Head of caudate nucleus (tissue), 42 donors: ENCODE measurements at regions not wholly inside any gene's neighbourhood (a gene's known extent, or its start where the extent isn't known, plus 50 kb on each side); places are given as distances from the start of the nearest gene placed in this dataset.

ENCODE experiments used
- DNase-seq, 42 donors: peaks; one replicate each; pipeline versions ENCODE4 v3.0.0 to v3.0.0-alpha.2; 2020 to 2021; ENCODE audit warnings: mixed read lengths in 7 of 42
- intact Hi-C: fragments of 100-400 bp; cut with DNase I; formaldehyde crosslinking; loops from one replicate; pipeline ENCODE4 v1.15.0; 2022

DNA sequence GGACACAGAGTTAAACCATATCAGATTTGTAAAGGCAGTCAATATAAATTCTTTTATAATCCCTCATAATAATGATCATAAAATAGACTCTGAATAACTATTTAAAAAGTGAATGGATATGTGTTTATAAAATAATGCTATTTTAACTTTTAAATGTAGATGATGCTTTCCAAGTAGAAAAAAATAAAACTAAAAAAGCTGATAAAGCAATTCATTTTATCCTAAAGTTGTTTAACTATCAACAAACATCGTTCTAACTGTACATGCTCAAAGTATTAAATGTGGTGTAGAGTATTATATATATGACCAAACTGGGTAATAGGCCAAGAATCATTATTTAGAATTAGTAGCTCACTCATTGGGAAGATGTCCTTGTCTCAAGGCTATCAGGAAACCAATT, 248.3 kb upstream of the CLEC14A start:
- intact Hi-C loops = no loop called here

DNA sequence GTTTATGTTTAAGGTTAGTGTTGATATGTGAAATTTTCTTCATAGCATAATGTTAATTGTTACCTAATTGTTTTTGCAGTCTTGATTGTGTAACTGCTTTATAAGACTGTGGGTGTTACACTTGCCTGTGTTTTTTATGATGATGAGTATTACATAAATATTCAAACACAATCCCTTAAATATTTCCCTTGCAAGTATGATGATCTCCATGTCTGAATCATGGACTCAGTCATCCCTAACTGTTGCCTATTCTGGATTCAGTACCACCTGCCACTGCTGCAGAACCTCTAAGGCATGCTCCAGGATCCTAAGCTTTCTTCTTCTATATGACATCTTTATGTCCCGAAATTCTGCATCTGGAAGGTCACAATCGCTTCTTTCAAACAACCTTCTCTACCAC, 246.3 kb upstream of the CLEC14A start:
- intact Hi-C loops = no loop called here
- DNase-seq = no peak

More for the DNA sequence above, 248.3 kb upstream of the CLEC14A start:
- no peak for DNase-seq

DNA sequence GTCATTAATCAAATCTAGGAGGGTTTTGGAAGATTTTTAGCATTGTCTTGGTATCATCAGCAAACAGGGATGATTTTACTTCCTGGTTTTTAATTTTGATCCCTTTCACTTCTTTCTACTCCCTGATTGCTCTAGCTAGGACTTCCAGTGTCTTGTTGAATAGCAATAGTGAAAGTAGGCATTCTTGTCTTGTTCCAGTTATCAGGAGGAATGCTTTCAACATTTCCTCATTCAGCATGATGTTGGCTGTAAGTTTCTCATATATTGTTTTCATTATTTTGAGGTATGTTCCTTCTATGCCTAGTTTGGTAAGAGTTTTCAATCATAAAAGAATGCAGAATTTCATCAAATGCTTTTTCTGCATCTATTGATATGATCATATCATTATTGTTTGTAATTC, 244.2 kb upstream of the CLEC14A start:
- intact Hi-C loops = no loop called here
- DNase-seq = no peak

DNA sequence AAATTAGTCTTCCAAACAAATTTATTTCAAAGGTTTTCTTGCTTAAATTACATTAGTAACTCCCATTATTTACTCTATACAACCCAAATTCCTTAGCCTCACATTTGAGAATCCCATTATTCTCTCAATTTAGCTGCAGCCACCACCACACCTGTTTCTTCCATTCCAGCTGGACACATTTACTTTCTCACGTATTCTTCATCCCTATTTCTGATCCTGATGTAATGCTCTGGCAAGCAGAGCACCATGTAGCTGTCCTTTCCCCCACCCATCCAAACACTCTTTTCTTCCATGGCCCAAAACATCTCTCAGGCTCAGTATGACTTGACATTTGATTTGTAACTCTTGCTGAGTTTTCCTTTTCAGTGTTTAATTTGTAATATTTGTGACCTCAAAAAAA, 240.2 kb upstream of the CLEC14A start:
- DNase-seq = no peak
- intact Hi-C loops = no loop called here

DNA sequence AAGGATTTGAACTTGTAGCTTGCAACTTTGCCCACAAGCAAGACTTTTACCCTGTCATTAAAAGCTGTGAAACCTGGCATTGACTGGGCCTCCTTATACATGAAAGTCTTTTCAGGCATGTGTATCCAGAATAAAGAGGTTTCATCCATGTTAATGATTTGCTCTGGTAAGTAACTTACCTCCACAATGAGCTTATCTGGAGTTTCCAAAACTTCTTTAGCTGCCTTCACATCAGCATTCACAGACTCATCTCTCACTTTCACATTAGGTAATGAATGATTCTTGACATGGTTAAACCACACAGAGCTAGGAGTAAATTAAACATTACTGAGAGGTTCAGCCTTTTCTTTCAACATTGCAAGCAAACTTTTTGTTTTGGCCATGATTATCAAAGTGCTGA, 234.4 kb upstream of the CLEC14A start:
- no peak for DNase-seq
- intact Hi-C loops = no loop called here

DNA sequence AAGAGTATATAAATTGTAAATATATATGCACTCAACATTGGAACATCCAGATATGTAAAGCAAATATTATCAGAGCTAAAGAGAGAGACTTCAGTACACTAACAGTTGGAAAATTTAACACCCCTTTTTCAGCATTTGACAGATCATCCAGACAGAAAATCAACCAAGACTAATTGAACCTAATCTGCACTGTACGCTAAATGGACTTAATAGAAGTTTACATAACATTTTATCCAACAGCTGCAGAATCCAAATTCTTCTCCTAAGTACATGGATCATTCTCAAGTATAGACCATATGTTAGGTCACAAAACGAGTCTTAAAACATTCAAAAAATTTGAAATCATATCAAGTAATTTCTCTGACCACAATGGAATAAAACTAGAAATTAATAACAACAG, 229.1 kb upstream of the CLEC14A start:
- intact Hi-C loops = no loop called here
- DNase-seq = no peak

- intact Hi-C loops = no loop called here
- no peak for DNase-seq
These were observed 226.2 kb upstream of the CLEC14A start for GRCh38 chr14:38481952-38482678.

- no peak for DNase-seq
- intact Hi-C loops = no loop called here
These were observed 213.3 kb upstream of the CLEC14A start for GRCh38 chr14:38469156-38469555.

DNA sequence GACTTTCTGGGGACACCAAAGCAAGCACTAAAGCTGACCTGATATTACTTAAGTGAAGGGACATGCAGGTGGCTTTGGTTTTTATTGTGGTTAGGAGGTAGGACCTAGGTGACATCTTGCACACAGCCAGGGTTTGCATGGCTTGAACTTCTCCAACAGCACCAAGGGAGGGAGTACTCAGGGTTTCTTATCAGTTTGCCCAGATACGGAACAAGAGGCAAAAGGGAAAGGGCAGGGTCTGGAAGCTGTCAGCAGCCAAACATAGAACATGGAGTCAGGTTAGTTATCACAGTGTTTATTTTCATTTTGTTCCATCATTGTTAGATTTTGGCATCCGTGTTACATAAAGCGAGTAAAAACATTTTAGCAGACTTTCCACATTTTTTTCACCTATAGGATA, 186.3 kb upstream of the CLEC14A start:
- intact Hi-C loops = no loop called here
- no peak for DNase-seq

DNA sequence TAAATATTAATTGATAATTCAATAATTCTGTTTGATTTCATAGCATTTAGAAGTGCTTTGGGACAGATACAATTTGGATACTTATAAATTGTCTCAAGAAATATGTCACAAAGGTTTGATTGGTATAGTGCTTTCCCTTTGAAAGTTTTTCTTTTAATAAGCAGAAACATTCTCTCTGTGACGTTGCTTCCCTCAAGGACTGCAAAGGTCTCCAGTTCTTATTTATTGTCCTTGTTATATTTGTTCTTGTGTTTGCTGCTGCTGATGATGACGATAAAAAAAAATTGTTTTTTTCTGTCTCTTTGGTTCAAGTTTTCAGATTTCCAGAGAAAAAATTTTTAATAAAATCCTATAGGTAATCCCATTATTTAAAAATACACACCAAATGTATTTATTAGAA, 176.3 kb upstream of the CLEC14A start:
- no peak for DNase-seq
- intact Hi-C loops = no loop called here

DNA sequence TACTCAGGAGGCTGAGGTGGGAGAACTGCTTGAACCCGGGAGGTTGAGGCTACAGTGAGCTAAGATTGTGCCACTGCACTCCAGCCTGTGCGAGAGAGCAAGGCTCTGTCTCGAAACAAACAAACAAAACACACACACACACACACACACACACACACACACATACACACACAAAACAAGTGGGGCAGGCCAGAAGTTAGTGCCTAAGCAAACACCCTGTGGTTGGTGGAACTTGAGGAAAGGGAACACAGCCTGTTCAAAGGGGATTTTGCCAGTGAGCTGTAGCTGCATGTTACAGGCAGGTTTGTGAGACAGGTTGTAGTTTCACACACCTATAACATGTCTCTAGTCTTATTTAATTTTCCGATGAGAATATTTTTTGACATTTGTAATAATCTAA, 175.3 kb upstream of the CLEC14A start:
- no peak for DNase-seq
- intact Hi-C loops = no loop called here

- no peak for DNase-seq
- intact Hi-C loops = no loop called here
These were observed 174.6 kb upstream of the CLEC14A start for GRCh38 chr14:38430522-38430921.

- intact Hi-C loops = no loop called here
- no peak for DNase-seq
These were observed 169.6 kb upstream of the CLEC14A start for GRCh38 chr14:38425324-38425976.

GRCh38 chr14:38420048-38420447, 164.2 kb upstream of the CLEC14A start:
- intact Hi-C loops = no loop called here
- DNase-seq = no peak

- DNase-seq = peak in 10 of 42 donors; percentile 2 to 39 (median 8)
- intact Hi-C loops = no loop called here
These were observed 163.7 kb upstream of the CLEC14A start for GRCh38 chr14:38419579-38419978.

DNA sequence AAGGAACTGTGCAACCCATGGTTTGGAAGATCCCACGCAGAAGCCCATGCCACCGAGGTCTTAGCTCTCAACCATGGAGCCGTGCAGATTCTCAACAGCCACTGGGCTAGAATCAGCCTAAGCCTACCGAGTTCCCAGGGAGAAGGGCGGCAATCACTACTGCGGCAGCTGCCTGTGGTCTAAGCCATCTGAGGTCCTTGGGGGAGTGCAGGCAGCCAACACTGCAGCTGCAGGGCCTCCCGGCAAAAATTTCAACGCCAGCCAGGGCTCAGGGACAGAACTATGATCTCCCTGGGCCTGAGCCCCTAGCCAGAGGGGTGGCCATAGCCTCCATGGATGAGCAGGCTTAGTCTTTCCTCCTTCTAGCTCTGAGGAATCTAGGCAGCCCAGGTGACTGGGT, 156.8 kb upstream of the CLEC14A start:
- DNase-seq = no peak
- intact Hi-C loops = no loop called here

DNA sequence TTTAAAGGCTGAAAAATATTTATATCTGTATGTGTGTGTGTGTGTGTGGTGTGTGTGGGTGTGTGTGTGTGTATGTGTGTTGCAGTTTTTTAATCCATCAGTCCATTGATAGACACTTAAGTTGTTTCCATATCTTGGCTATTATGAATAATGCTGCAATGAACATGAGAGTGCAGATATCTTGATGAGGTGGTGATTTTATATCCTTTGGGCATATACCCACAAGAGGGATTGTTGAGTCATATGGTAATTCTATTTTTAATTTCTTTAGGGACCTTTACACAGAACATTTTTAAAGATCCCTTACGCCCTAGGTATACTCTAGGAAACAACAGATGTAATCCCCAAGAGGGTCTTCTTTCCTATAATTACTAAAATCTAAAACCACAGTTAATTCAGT, 154.5 kb upstream of the CLEC14A start:
- intact Hi-C loops = no loop called here
- no peak for DNase-seq

- DNase-seq = no peak
- intact Hi-C loops = no loop called here
These were observed 153.3 kb upstream of the CLEC14A start for GRCh38 chr14:38409071-38409705.

DNA sequence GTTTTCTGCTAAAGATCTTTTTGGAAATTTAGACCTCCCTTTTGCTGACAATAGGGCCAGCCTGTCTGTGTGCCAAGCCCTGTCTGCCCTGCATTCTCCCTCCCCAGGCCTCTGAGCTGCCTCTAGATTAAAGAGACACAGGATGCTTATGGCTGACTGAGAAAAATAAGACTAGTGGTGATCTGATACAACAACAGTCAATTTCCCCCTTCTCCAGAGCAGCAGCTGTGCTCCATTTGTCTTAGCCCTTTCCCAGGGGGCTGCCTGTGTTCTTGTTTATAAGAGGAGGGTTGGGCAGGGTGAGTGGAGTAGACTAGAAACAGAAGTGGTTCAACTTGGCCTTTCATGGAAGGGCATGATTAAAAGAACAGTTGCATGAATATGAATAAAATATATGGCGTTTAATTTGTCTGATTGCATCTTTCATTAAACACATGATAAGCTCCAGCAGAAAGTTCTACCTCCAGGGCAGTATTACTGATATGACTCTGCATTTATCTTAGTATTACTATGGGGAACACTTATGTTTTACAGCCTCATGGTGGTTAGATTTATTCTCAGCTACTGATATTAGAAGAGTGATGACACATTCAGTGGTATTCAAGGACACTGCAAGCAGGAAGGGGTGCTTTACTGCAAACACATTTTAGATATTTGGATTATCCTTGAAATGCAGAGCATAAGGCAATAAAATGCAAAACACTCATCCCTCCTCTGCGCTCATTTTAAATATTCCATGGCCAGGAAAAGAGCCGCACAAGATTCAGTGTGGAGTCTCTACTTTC, 150.2 kb upstream of the CLEC14A start:
- DNase-seq = no peak

DNA sequence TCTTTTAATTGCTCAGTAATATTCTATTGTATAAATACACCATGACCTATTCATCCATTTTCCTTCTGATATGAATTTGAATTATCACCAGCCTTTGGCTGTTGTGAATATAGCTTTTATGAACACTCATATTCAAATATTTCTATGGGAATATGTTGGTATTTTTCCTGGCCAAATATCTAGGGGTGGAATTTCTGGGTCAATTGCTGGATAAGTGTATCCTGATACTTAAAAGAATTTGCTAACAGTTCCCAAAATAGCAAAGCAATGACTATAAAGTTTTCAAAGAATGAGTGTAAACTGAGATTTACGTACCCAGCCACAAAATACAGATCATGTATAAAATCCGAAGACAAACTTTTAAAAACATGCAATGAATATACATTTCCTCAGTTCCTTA, 148.7 kb upstream of the CLEC14A start:
- DNase-seq = no peak
- intact Hi-C loops = no loop called here

More for the DNA sequence above, 150.2 kb upstream of the CLEC14A start:
- intact Hi-C loops = no loop called here
